PC-9 (cell line): ENCODE measurements at regions not wholly inside any gene's neighbourhood (a gene's known extent, or its start where the extent isn't known, plus 50 kb on each side); places are given as distances from the start of the nearest gene placed in this dataset.

Experiments
- EZH2 ChIP-seq: fragments of 200-600 bp; sonication (generic); IDR thresholded peaks from 2 replicates; pipeline ENCODE4 v1.8.0; 2017; ENCODE audit warnings: antibody characterized with exemption, low read depth
- TF ChIP-seq, protein P1 (sequence below): fragments of 200-600 bp; sonication (generic); conservative IDR thresholded peaks from 2 replicates; pipeline ENCODE4 v1.6.1; 2017; ENCODE audit warnings: mixed run types, antibody characterized with exemption, mild to moderate bottlenecking, moderate library complexity

- TF ChIP-seq, protein P1, sequence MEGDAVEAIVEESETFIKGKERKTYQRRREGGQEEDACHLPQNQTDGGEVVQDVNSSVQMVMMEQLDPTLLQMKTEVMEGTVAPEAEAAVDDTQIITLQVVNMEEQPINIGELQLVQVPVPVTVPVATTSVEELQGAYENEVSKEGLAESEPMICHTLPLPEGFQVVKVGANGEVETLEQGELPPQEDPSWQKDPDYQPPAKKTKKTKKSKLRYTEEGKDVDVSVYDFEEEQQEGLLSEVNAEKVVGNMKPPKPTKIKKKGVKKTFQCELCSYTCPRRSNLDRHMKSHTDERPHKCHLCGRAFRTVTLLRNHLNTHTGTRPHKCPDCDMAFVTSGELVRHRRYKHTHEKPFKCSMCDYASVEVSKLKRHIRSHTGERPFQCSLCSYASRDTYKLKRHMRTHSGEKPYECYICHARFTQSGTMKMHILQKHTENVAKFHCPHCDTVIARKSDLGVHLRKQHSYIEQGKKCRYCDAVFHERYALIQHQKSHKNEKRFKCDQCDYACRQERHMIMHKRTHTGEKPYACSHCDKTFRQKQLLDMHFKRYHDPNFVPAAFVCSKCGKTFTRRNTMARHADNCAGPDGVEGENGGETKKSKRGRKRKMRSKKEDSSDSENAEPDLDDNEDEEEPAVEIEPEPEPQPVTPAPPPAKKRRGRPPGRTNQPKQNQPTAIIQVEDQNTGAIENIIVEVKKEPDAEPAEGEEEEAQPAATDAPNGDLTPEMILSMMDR: no peak
- TF ChIP-seq EZH2: no peak
Observed at GRCh38 chr2:182554950-182555349, 128.1 kb upstream of the PDE1A start.
